Muscle layer of duodenum (tissue), 2 donors: ENCODE measurements at regions not wholly inside any gene's neighbourhood (a gene's known extent, or its start where the extent isn't known, plus 50 kb on each side); places are given as distances from the start of the nearest gene placed in this dataset.

ENCODE experiments used
- H3K27ac ChIP-seq: one replicate; pipeline ENCODE4 v1.7.0; 2013; ENCODE audit warnings: mild to moderate bottlenecking, low read length
- H3K27me3 ChIP-seq: one replicate; pipeline ENCODE4 v1.7.0; 2013; ENCODE audit warnings: low read depth, mild to moderate bottlenecking, control low read depth, low read length
- H3K36me3 ChIP-seq, 2 donors: one replicate each; pipeline ENCODE4 v1.7.0; 2013; ENCODE audit warnings: low read length in 2 of 2, control low read depth in 1 of 2, mild to moderate bottlenecking in 1 of 2; ENCODE audit not compliant: insufficient read depth in 2 of 2, control insufficient read depth in 1 of 2
- H3K4me1 ChIP-seq, 2 donors: one replicate each; pipeline ENCODE4 v1.7.0; 2013; ENCODE audit warnings: low read length in 2 of 2, mild to moderate bottlenecking in 2 of 2, control low read depth in 1 of 2, moderate library complexity in 1 of 2; ENCODE audit not compliant: insufficient read depth in 2 of 2, control insufficient read depth in 1 of 2
- H3K4me3 ChIP-seq, 2 donors: one replicate each; pipeline ENCODE4 v1.7.0; 2013; ENCODE audit warnings: low read length in 2 of 2, low read depth in 1 of 2, mild to moderate bottlenecking in 1 of 2
- H3K9me3 ChIP-seq, 2 donors: one replicate each; pipeline ENCODE4 v1.7.0; 2013; ENCODE audit warnings: low read length in 2 of 2, control low read depth in 1 of 2, mild to moderate bottlenecking in 1 of 2; ENCODE audit not compliant: control insufficient read depth in 1 of 2
- donor health status: healthy.

DNA sequence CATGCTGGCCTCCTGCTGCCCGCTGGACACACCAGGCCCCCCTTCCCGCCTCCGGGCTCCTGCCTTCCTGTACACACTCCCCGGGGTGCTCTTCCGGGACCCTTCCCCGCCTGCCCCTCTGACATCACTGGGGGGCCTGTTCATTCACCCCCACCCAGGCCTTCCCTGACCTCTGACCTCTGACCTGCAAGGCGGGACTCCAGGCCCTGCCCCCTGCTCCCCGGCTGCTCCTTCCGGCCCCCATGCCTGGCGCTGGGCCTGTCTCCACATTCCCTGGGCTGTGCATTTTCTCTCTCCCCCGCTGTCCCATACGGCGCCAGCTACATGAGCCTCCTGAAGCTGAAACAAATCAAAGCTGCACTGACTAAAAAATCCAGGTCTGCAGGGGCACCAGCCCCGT is 71.6 kb upstream of the GATA5 start:
- no peak overlapping the region for H3K27ac ChIP-seq
- no peaks in the 10 kb centered on the region for H3K27me3 ChIP-seq
- H3K36me3 ChIP-seq, result no peaks in the 10 kb centered on the region
- H3K9me3 ChIP-seq, result peaks cover 0 to 4% of the 10 kb centered on the region in 2 donors
- peaks cover 0 to 34% of the 10 kb centered on the region in 2 donors for H3K4me1 ChIP-seq
- no peak overlapping the region for H3K4me3 ChIP-seq

DNA sequence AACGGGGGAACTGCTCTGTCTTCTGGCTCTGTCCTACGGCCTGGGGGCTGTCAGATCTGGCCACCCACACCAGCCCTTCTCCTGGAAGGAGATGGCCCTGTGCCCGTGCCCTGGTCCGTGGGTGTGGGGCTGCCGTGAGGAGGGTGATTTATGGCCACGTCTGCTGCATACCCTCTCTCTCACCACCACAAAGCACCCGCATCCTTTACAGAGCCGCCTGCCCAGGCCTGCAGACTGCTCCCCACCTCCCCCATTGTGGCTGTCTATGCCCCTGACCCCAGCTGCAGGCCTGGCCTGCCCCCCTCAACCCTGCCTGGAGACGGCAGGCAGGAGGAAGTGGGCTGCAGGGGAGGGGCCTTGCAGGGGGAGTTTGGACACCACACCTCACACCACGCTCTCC is 72.7 kb upstream of the GATA5 start:
- Histone ChIP-seq H3K27me3 (no peaks in the 10 kb centered on the region), H3K27ac (no peak overlapping the region)

DNA sequence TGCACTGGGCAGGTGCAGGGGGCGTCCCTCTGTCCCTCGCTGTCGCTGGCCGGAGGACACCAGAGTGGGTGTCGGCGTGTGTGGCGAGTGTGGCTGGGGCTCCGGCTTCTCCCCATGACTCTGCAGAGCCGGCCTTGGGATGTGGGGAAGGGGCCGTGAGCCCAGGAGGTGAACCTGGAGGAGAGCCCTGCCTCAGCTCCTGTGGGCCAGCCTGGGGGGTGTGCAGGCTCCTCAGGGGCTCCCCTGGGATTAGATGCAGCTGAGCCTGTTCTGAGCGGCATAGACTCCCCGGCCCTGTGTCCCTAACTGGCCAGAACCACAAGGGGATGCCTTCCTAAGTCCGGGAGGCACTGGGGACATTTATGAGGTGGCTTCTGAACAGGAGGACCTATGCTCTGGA is 73.2 kb upstream of the GATA5 start:
- H3K27ac ChIP-seq, result peak overlapping the region; percentile 16
- H3K4me3 ChIP-seq, result peak overlapping the region in 1 of 2 donors; percentile 79

More for the DNA sequence above, 72.7 kb upstream of the GATA5 start:
- Histone ChIP-seq H3K4me1 (peaks cover 0 to 38% of the 10 kb centered on the region in 2 donors), H3K4me3 (peak overlapping the region in 1 of 2 donors; percentile 79), H3K36me3 (no peaks in the 10 kb centered on the region), H3K9me3 (peaks cover 0 to 4% of the 10 kb centered on the region in 2 donors)

DNA sequence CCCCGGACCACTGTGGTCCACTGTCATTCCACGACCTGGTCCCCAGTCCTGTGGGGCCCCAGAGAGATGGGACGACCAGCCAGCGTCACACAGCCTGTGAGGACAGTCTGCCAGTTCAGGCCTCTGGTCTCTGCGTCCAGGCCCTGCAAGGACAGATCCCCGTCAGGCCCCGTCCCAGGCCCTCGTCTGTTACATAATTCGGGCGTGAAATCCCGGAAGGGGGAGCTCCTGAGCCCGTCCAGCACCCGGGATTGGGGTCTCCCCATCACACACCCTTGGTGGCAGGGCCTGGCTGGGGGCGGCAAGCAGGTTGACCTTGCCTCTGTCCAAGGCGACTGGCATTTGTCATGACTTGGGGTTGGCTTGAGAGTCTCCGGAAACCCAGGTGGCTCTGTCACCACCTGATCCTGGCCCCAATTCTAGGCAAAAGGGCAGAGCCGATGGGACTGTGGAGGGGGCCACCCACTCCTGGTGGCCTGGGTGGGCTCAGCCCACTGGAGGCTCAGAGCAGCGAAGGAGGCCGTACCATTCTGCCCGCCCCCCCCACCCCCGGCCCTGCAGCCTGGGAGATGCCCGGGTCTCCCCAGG is 73.8 kb upstream of the GATA5 start:
- peaks cover 0 to 46% of the 10 kb centered on the region in 2 donors for H3K4me1 ChIP-seq
- H3K4me3 ChIP-seq, result peak overlapping the region in 1 of 2 donors; percentile 79
- no peaks in the 10 kb centered on the region for H3K36me3 ChIP-seq
- no peaks in the 10 kb centered on the region for H3K27me3 ChIP-seq
- peak overlapping the region; percentile 16 for H3K27ac ChIP-seq
- H3K9me3 ChIP-seq, result peaks cover 0 to 4% of the 10 kb centered on the region in 2 donors

More for the DNA sequence above, 73.2 kb upstream of the GATA5 start:
- peaks cover 0 to 40% of the 10 kb centered on the region in 2 donors for H3K4me1 ChIP-seq
- H3K9me3 ChIP-seq, result peaks cover 0 to 4% of the 10 kb centered on the region in 2 donors
- no peaks in the 10 kb centered on the region for H3K27me3 ChIP-seq
- no peaks in the 10 kb centered on the region for H3K36me3 ChIP-seq

DNA sequence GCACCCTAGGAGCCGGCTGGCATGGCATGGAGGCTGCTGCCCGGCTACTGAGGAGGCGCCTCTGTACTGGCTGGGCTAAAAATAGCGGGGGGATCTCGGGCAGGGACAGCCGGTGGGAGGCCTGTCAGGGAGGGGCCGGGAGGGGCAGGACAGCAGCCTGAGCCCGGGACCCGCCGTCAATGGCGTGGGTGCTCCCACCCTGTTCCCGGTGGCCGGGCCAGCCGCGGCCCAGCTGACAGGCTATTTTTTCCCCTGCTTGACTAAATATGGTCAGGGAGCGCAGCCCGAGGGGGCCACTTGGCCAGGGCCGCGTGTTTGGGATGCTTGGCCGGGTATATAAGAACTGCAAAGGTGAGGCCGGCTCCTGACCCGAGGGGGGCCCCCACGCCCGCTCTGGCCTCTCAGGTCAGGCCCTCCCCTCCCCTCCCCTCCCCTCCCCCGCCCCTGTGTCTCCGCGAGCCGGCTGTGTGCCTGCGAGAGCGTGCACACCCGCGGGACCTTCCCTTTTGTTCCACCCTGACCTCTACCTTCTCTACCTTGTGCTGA is 74.4 kb upstream of the GATA5 start:
- peaks cover 0 to 48% of the 10 kb centered on the region in 2 donors for H3K4me1 ChIP-seq
- peak overlapping the region; percentile 26 to 79 for H3K4me3 ChIP-seq
- no peak overlapping the region for H3K27ac ChIP-seq
- H3K27me3 ChIP-seq, result no peaks in the 10 kb centered on the region
- no peaks in the 10 kb centered on the region for H3K9me3 ChIP-seq
- no peaks in the 10 kb centered on the region for H3K36me3 ChIP-seq

DNA sequence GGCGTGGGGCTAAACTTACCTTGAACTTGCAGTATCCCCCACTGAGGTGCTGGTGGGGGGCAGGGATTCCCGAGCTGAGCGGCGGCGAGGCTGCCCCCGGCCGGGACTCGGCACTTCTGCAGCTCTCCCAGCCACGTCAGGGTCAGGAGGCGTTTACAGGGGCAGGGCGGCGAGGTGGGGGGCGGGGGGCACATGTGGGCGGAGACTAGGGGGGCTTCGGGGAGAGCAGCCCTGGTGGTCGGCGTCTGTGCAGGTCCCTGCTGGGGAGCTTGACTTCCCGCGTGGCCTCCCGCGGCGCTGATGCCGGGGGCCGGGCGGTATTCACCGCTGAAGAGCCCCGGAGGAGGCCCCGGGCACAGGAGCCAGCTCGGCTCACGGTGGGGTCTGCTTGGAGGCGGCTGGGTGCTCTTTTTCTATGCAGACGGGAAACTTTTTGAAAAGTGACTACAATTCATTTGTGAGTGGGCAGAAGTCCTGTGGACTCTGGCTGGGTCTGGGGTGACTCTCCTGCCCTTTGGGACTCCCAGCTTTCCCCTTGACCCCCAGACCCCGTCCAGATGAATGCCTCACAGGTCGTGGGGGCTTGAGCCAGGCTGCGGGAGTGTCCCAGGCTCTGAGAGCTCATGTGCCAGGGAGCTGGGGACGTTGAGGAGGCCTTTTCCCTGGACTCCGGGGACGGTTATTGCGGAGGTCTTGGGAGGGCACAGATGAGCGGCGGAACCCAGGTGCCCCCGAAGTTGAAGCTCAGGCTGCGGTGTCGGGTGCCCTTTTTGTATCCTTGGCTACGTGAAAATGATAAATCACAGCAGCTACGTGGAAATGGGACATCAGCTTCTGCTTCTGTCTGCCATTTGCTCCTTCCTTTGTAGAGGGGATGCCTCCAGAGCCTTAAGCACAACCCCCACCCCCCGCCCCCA is 75.9 kb upstream of the GATA5 start:
- Histone ChIP-seq H3K4me1 (peaks cover 0 to 61% of the 10 kb centered on the region in 2 donors), H3K9me3 (no peaks in the 10 kb centered on the region), H3K4me3 (peak overlapping the region in 1 of 2 donors; percentile 79), H3K27me3 (no peaks in the 10 kb centered on the region), H3K27ac (no peak overlapping the region), H3K36me3 (no peaks in the 10 kb centered on the region)

DNA sequence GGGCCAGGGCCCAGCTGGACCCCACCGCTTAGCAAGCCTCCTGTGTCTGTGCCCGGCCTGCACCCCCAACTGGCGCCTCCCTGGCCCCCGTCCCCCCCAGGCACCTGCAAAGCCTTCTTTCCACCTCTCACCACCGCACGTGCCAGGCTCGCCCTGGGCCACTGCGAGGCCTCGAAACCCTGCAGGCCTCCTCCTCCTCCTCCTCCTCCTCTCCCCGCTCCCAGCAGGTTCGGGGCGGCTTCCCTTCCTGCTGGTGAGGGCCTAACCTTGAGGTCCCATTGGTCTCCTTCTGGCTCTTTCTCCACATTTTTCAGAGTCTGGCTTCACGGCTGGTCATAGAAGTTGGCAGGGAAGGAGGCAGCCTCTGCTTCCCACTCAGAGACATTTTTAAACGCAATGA is 76.8 kb upstream of the GATA5 start:
- Histone ChIP-seq H3K27ac (no peak overlapping the region), H3K4me3 (no peak overlapping the region), H3K36me3 (no peaks in the 10 kb centered on the region), H3K9me3 (no peaks in the 10 kb centered on the region), H3K27me3 (no peaks in the 10 kb centered on the region), H3K4me1 (peaks cover 0 to 64% of the 10 kb centered on the region in 2 donors)

DNA sequence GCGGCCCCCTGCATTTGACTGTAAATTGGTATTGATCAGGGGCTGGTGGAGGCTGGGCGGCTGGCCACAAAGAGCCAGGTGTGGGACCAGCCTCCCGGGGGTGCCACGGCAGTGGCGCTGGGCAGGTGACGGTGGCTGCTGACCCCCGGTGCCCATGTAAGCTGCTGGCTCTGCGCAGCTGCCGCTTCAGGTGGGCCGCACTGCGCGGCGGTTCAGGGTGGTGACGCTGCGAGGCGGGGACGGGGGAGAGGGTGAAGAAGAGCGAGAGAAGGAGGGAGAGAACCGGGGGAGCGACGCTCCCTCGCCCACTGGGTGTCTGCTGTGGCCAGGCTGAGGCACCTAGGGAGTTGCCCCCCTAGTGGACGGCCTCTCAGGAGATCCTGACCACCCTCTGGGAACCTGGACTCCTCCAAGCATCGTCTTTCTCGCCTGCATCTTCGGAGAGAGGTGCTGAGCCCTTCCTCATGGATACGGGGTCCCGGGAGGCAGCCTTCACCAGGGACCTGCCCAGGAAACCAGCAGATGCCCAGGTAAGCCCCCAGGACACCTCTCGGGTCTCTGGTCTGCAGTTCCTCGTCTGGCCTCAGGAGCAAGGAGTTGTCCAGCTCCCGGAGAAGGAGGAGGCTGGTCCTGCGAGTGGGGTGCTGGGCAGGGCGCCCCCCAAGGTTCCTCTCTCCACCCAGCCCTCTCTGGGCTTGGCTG is 77.5 kb upstream of the GATA5 start:
- no peak overlapping the region for H3K4me3 ChIP-seq
- H3K4me1 ChIP-seq, result peaks cover 0 to 66% of the 10 kb centered on the region in 2 donors
- H3K36me3 ChIP-seq, result no peaks in the 10 kb centered on the region
- no peaks in the 10 kb centered on the region for H3K9me3 ChIP-seq
- H3K27ac ChIP-seq, result no peak overlapping the region
- H3K27me3 ChIP-seq, result no peaks in the 10 kb centered on the region

DNA sequence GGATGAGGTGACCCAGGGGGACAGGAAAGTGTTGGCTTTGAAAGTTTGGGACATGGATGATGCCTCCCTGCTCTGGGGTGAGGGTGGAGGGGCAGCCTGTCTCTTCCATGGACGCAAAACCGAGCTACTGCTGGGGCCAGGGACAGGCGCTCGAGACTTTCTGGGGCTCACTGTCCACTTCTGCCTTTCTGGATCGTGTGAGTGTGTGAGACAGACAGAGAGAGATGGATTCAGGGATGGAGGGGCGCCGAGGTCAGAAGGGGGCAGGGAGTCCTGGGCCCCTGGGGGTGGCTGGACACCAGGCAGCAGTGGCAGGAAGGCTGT is 78.0 kb upstream of the GATA5 start:
- Histone ChIP-seq H3K4me3 (no peak overlapping the region), H3K27me3 (no peaks in the 10 kb centered on the region), H3K27ac (no peak overlapping the region), H3K4me1 (peaks cover 0 to 64% of the 10 kb centered on the region in 2 donors), H3K9me3 (no peaks in the 10 kb centered on the region), H3K36me3 (no peaks in the 10 kb centered on the region)

DNA sequence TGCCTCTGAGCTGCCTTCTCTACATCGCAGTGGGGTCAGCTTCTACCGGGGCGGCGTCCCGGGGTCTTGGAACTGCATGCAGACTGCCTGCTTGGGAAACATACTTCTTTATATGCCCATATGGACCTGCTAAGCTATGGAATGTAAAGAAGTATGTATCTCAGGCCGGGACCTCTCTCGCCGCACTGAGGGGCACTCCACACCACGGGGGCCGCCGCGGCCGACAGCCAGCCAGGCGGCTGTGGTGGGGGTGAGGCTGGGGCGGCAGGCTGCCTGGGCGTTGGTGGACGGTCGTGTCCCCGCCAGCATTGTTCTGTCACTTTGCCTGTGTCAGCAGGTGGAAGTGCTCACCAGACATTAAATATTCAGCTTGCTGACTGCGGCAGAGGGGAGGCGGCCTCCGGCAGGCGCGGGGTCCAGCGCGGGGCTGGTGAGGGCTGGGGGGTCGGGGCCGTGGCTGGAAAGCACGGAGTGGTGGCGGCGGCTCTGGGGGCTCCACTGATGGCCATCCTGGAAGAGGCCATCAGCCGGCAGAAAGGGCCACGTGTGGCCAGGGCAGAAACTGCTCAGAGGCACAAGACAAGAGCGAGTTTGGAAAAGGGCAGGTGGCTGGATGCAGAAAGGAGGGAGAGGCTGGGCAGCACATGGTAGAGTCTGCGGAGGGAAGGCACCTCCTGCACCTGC is 78.6 kb upstream of the GATA5 start:
- no peaks in the 10 kb centered on the region for H3K9me3 ChIP-seq
- H3K36me3 ChIP-seq, result no peaks in the 10 kb centered on the region
- no peak overlapping the region for H3K27ac ChIP-seq
- peaks cover 0 to 66% of the 10 kb centered on the region in 2 donors for H3K4me1 ChIP-seq
- no peaks in the 10 kb centered on the region for H3K27me3 ChIP-seq
- no peak overlapping the region for H3K4me3 ChIP-seq
